Spinal cord (tissue), 9 donors: ENCODE measurements at regions not wholly inside any gene's neighbourhood (a gene's known extent, or its start where the extent isn't known, plus 50 kb on each side); places are given as distances from the start of the nearest gene placed in this dataset.

Experiments
- DNase-seq, 6 donors: peaks; one replicate each; pipeline versions ENCODE4 v3.0.0 to v3.0.0-alpha.2; 2013 to 2015; ENCODE audit warnings: low spot score in 6 of 6, low read depth in 4 of 6
- H3K27ac ChIP-seq: one replicate; pipeline ENCODE4 v1.5.1; 2013; ENCODE audit warnings: low read depth, low read length, control low read depth
- H3K27me3 ChIP-seq: one replicate; pipeline ENCODE4 v1.6.1; 2013; ENCODE audit warnings: low read length; ENCODE audit not compliant: control insufficient read depth, insufficient read depth
- H3K36me3 ChIP-seq: one replicate; pipeline ENCODE4 v1.6.1; 2013; ENCODE audit warnings: low read length; ENCODE audit not compliant: control insufficient read depth, insufficient read depth
- H3K4me1 ChIP-seq: one replicate; pipeline ENCODE4 v1.6.1; 2013; ENCODE audit warnings: low read length; ENCODE audit not compliant: control insufficient read depth, insufficient read depth
- H3K4me3 ChIP-seq: one replicate; pipeline ENCODE4 v1.5.1; 2013; ENCODE audit warnings: low read depth, low read length, control low read depth
- H3K9me3 ChIP-seq: one replicate; pipeline ENCODE4 v1.6.1; 2013; ENCODE audit warnings: low read length; ENCODE audit not compliant: control insufficient read depth, insufficient read depth
- WGBS: methylation state at CpG from one replicate; pipeline ENCODE4 v1.1.5; 2013; ENCODE audit warnings: missing lambda C conversion rate; ENCODE audit not compliant: insufficient coverage; 5-methylcytosine and 5-hydroxymethylcytosine counted together
- donor health status: healthy.

GRCh38 chr5:2143646-2144353 lies 261.1 kb upstream of the IRX4 start:
- no peak overlapping the region for H3K4me3 ChIP-seq
- WGBS, result 95% methylated on average over 9 of the region's 12 CpGs
- H3K36me3 ChIP-seq, result no peaks in the 10 kb centered on the region
- H3K9me3 ChIP-seq, result peaks cover 4% of the 10 kb centered on the region
- DNase-seq, result no peak
- H3K4me1 ChIP-seq, result no peaks in the 10 kb centered on the region
- H3K27ac ChIP-seq, result no peak overlapping the region
- no peaks in the 10 kb centered on the region for H3K27me3 ChIP-seq

- Histone ChIP-seq H3K27me3 (no peaks in the 10 kb centered on the region), H3K4me1 (no peaks in the 10 kb centered on the region), H3K4me3 (no peak overlapping the region), H3K27ac (no peak overlapping the region), H3K9me3 (peaks cover 4% of the 10 kb centered on the region), H3K36me3 (no peaks in the 10 kb centered on the region)
- WGBS, result 87% methylated on average over 3 of the region's 11 CpGs
- no peak for DNase-seq
These were observed 260.4 kb upstream of the IRX4 start for GRCh38 chr5:2143088-2143487.

- Histone ChIP-seq H3K27ac (no peak overlapping the region), H3K36me3 (no peaks in the 10 kb centered on the region), H3K4me3 (no peak overlapping the region), H3K9me3 (peaks cover 4% of the 10 kb centered on the region), H3K27me3 (no peaks in the 10 kb centered on the region), H3K4me1 (no peaks in the 10 kb centered on the region)
- DNase-seq, result no peak
- WGBS, result 69% methylated on average over 13 of the region's 13 CpGs
These were observed 259.8 kb upstream of the IRX4 start for GRCh38 chr5:2142456-2142954.

GRCh38 chr5:2141254-2142000 lies 258.7 kb upstream of the IRX4 start:
- Histone ChIP-seq H3K27ac (no peak overlapping the region), H3K27me3 (no peaks in the 10 kb centered on the region), H3K4me1 (no peaks in the 10 kb centered on the region), H3K36me3 (no peaks in the 10 kb centered on the region), H3K4me3 (no peak overlapping the region), H3K9me3 (peaks cover 4% of the 10 kb centered on the region)
- no peak for DNase-seq
- 89% methylated on average over 26 of the region's 26 CpGs for WGBS

- Histone ChIP-seq H3K27ac (no peak overlapping the region), H3K4me3 (no peak overlapping the region), H3K4me1 (no peaks in the 10 kb centered on the region), H3K9me3 (peaks cover 4% of the 10 kb centered on the region), H3K27me3 (no peaks in the 10 kb centered on the region), H3K36me3 (no peaks in the 10 kb centered on the region)
- peak in 1 of 6 donors; percentile 37 for DNase-seq
- 75% methylated on average over 7 of the region's 25 CpGs for WGBS
These were observed 257.9 kb upstream of the IRX4 start for GRCh38 chr5:2140501-2141175.

- Histone ChIP-seq H3K9me3 (peaks cover 2% of the 10 kb centered on the region), H3K4me1 (no peaks in the 10 kb centered on the region), H3K4me3 (no peak overlapping the region), H3K27me3 (no peaks in the 10 kb centered on the region), H3K36me3 (no peaks in the 10 kb centered on the region), H3K27ac (no peak overlapping the region)
- DNase-seq, result no peak
- WGBS, result 93% methylated on average over 4 of the region's 5 CpGs
These were observed 256.8 kb upstream of the IRX4 start for GRCh38 chr5:2139478-2139877.

GRCh38 chr5:2138896-2139295 lies 256.2 kb upstream of the IRX4 start:
- Histone ChIP-seq H3K9me3 (no peaks in the 10 kb centered on the region), H3K4me1 (no peaks in the 10 kb centered on the region), H3K27me3 (no peaks in the 10 kb centered on the region), H3K36me3 (no peaks in the 10 kb centered on the region), H3K27ac (no peak overlapping the region), H3K4me3 (no peak overlapping the region)
- WGBS, result 93% methylated on average over 7 of the region's 12 CpGs
- DNase-seq, result no peak

GRCh38 chr5:2137444-2138050 lies 254.8 kb upstream of the IRX4 start:
- DNase-seq, result no peak
- Histone ChIP-seq H3K27ac (no peak overlapping the region), H3K27me3 (no peaks in the 10 kb centered on the region), H3K4me3 (no peak overlapping the region), H3K36me3 (no peaks in the 10 kb centered on the region), H3K4me1 (no peaks in the 10 kb centered on the region), H3K9me3 (no peaks in the 10 kb centered on the region)
- WGBS, result 95% methylated on average over 21 of the region's 21 CpGs

GRCh38 chr5:2136728-2137333 lies 254.1 kb upstream of the IRX4 start:
- Histone ChIP-seq H3K4me3 (no peak overlapping the region), H3K27me3 (no peaks in the 10 kb centered on the region), H3K4me1 (no peaks in the 10 kb centered on the region), H3K27ac (no peak overlapping the region), H3K36me3 (no peaks in the 10 kb centered on the region), H3K9me3 (no peaks in the 10 kb centered on the region)
- 95% methylated on average over 44 of the region's 44 CpGs for WGBS
- no peak for DNase-seq
